ENCODE measurements at regions not wholly inside any gene's neighbourhood (a gene's known extent, or its start where the extent isn't known, plus 50 kb on each side); places are given as distances from the start of the nearest gene placed in this dataset.

DNA sequence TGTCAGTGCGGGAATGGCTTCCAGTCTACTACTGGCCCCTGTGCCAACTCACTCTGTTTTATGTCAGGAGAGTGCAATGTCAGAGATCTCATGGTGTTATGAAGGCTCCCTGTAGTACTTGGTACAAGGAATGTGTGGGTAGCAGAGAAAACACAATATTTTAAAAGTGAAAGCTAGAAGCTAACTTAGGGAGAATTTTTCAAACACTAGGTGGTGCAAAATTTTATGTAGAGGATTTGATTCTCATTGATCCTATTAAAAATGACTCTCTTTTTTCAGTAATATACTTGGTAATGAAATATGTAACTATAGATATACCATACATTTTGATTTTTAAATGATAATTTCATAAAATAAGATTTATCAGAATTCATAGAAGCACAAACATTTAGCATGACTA lies 134.7 kb downstream of the JRKL start:
- H3K27me3 ChIP-seq (ENCODE audit: control insufficient read depth in 2 of 2, insufficient read depth in 2 of 2, low read length in 2 of 2): no peaks in the 10 kb centered on the region
- no peaks in the 10 kb centered on the region for H3K36me3 ChIP-seq (ENCODE audit: control insufficient read depth in 2 of 2, extremely low read depth in 1 of 2, insufficient read depth in 2 of 2, low read length in 2 of 2)
- no TSS peak for BruUV-seq (replicated peaks)
- H4K20me1 ChIP-seq (replicated peaks; ENCODE audit: control insufficient read depth, extremely low read depth, insufficient read depth, low read length): no peaks in the 10 kb centered on the region
- no peaks in the 10 kb centered on the region for H3K9me1 ChIP-seq (replicated peaks; ENCODE audit: control insufficient read depth, extremely low read depth, insufficient read depth, low read length)
- H3K9ac ChIP-seq (replicated peaks; ENCODE audit: extremely low read depth, insufficient read depth, low read length): no peak overlapping the region
- H3K4me2 ChIP-seq (ENCODE audit: insufficient read depth, low read length): no peak overlapping the region
- CTCF ChIA-PET: interaction anchor here (1.5 kb wide), 3 partner anchors 60 to 617 kb away, joined by 5 to 14 read pairs (median 6); no protein-coding TSS in a partner anchor
- no peak for DNase-seq (ENCODE audit: low read depth, low spot score)
- dilution Hi-C loops (cut with MboI; ENCODE audit: extremely low pct_ligation_motif_present, low sequenced_read_pairs): no loop called here
- intact Hi-C loops (cut with micrococcal nuclease): no loop called here
- TF ChIP-seq POLR2AphosphoS5 (IDR thresholded peaks at IDR 0.05; ENCODE audit: insufficient read depth, low read depth, low read length) (no peak), GATA2 (IDR thresholded peaks at IDR 0.05; ENCODE audit: insufficient read depth, insufficient read length, low read depth, low read length) (no peak), POLR2A (IDR thresholded peaks at IDR 0.05; ENCODE audit: low read depth, low read length) (no peak), JUN (IDR thresholded peaks at IDR 0.05; ENCODE audit: borderline replicate concordance, insufficient read depth, insufficient read length, low read depth) (no peak)
- TF ChIP-seq, protein P1, sequence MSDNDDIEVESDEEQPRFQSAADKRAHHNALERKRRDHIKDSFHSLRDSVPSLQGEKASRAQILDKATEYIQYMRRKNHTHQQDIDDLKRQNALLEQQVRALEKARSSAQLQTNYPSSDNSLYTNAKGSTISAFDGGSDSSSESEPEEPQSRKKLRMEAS (IDR thresholded peaks at IDR 0.05; ENCODE audit: insufficient read depth, insufficient read length): no peak
- H3K4me3 ChIP-seq (replicated peaks in 1 of 3; ENCODE audit: insufficient read depth in 1 of 3, low read depth in 1 of 3, low read length in 3 of 3): no peak overlapping the region
- no peaks in the 10 kb centered on the region for H3K9me3 ChIP-seq (replicated peaks; ENCODE audit: control insufficient read depth, insufficient read depth, low read length)
- no peak overlapping the region for H2AFZ ChIP-seq (ENCODE audit: low read depth, low read length)
- FAIRE-seq: no peak
- POLR2A ChIA-PET: no interaction called here
- no peak overlapping the region for H3K27ac ChIP-seq (ENCODE audit: insufficient read depth, low read depth, low read length)
- no peaks in the 10 kb centered on the region for H3K4me1 ChIP-seq (ENCODE audit: control insufficient read depth, extremely low read depth, insufficient read depth, low read length)
- H3K79me2 ChIP-seq (ENCODE audit: control insufficient read depth, insufficient read depth, low read length): no peaks in the 10 kb centered on the region

DNA sequence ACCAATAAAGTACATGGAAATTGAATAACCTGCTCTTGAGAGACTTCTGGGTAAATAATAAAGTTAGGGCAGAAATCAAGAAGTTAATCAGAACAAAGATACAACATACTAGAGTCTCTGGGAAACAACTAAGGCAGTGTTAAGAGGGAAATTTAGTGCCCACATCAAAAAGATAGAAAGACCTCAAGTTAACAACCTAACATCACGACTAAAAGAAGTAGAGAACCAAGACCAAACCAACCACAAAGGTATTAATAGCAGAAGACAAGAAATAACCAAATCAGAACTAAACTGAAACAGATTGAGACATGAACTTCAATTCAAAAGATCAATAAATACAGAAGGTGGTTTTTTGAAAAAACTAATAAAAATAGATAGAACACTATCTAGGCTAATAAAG lies 140.7 kb downstream of the JRKL start:
- CTCF ChIA-PET: no interaction called here
- no peaks in the 10 kb centered on the region for H3K4me1 ChIP-seq (ENCODE audit: control insufficient read depth, extremely low read depth, insufficient read depth, low read length)
- TF ChIP-seq JUN (IDR thresholded peaks at IDR 0.05; ENCODE audit: borderline replicate concordance, insufficient read depth, insufficient read length, low read depth) (no peak), POLR2A (IDR thresholded peaks at IDR 0.05; ENCODE audit: low read depth, low read length) (no peak), POLR2AphosphoS5 (IDR thresholded peaks at IDR 0.05; ENCODE audit: insufficient read depth, low read depth, low read length) (no peak), MYC (IDR thresholded peaks at IDR 0.05; ENCODE audit: low read depth, low read length) (no peak), EZH2 (IDR thresholded peaks at IDR 0.05; ENCODE audit: borderline replicate concordance, low read depth, low read length, severe bottlenecking) (no peak), GATA2 (IDR thresholded peaks at IDR 0.05; ENCODE audit: insufficient read depth, insufficient read length, low read depth, low read length) (no peak), FOS (IDR thresholded peaks at IDR 0.05; ENCODE audit: borderline replicate concordance, insufficient read depth, low read length) (no peak)
- TF ChIP-seq, protein P2, sequence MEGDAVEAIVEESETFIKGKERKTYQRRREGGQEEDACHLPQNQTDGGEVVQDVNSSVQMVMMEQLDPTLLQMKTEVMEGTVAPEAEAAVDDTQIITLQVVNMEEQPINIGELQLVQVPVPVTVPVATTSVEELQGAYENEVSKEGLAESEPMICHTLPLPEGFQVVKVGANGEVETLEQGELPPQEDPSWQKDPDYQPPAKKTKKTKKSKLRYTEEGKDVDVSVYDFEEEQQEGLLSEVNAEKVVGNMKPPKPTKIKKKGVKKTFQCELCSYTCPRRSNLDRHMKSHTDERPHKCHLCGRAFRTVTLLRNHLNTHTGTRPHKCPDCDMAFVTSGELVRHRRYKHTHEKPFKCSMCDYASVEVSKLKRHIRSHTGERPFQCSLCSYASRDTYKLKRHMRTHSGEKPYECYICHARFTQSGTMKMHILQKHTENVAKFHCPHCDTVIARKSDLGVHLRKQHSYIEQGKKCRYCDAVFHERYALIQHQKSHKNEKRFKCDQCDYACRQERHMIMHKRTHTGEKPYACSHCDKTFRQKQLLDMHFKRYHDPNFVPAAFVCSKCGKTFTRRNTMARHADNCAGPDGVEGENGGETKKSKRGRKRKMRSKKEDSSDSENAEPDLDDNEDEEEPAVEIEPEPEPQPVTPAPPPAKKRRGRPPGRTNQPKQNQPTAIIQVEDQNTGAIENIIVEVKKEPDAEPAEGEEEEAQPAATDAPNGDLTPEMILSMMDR (IDR thresholded peaks at IDR 0.05; ENCODE audit: extremely low read depth in 1 of 2, insufficient read depth in 1 of 2, low read depth in 1 of 2, low read length in 2 of 2): no peak
- TF ChIP-seq, protein P1 (IDR thresholded peaks at IDR 0.05; ENCODE audit: insufficient read depth, insufficient read length): no peak
- H2AFZ ChIP-seq (ENCODE audit: low read depth, low read length): no peak overlapping the region
- no peak overlapping the region for H3K4me2 ChIP-seq (ENCODE audit: insufficient read depth, low read length)
- no peak overlapping the region for H3K9ac ChIP-seq (replicated peaks; ENCODE audit: extremely low read depth, insufficient read depth, low read length)
- no peaks in the 10 kb centered on the region for H3K27me3 ChIP-seq (ENCODE audit: control insufficient read depth in 2 of 2, insufficient read depth in 2 of 2, low read length in 2 of 2)
- intact Hi-C loops (cut with micrococcal nuclease) (no loop called here), dilution Hi-C loops (cut with MboI; ENCODE audit: extremely low pct_ligation_motif_present, low sequenced_read_pairs) (no loop called here)
- no peaks in the 10 kb centered on the region for H3K9me1 ChIP-seq (replicated peaks; ENCODE audit: control insufficient read depth, extremely low read depth, insufficient read depth, low read length)
- no peak overlapping the region for H3K27ac ChIP-seq (ENCODE audit: insufficient read depth, low read depth, low read length)
- DNase-seq (ENCODE audit: low read depth, low spot score) (no peak), FAIRE-seq (no peak)
- H4K20me1 ChIP-seq (replicated peaks; ENCODE audit: control insufficient read depth, extremely low read depth, insufficient read depth, low read length): no peaks in the 10 kb centered on the region
- H3K36me3 ChIP-seq (ENCODE audit: control insufficient read depth in 2 of 2, extremely low read depth in 1 of 2, insufficient read depth in 2 of 2, low read length in 2 of 2): no peaks in the 10 kb centered on the region
- POLR2A ChIA-PET: no interaction called here
- H3K79me2 ChIP-seq (ENCODE audit: control insufficient read depth, insufficient read depth, low read length): no peaks in the 10 kb centered on the region
- no peak overlapping the region for H3K4me3 ChIP-seq (replicated peaks in 1 of 3; ENCODE audit: insufficient read depth in 1 of 3, low read depth in 1 of 3, low read length in 3 of 3)
- no TSS peak for BruUV-seq (replicated peaks)
- H3K9me3 ChIP-seq (replicated peaks; ENCODE audit: control insufficient read depth, insufficient read depth, low read length): no peaks in the 10 kb centered on the region

Measured in endothelial cell of umbilical vein (primary cell).